ENCODE measurements at regions not wholly inside any gene's neighbourhood (a gene's known extent, or its start where the extent isn't known, plus 50 kb on each side); places are given as distances from the start of the nearest gene placed in this dataset.

DNA sequence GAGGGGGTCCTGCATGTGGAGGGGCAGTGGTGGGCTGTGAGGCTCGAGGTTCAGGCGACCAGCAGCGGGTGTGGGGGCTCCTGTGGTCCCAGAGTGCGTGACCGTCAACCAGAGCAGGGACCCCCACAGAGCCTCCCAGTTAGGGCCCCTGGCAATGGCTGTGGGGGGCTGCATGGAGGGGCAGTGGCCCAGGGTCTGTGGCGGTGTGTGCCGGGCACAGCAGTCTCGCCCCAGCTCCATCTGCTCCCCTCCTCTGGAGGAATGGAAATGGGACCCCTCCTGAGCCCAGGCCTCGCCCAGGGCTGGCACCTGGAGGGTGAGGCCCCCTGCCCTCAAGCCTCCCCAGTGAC, 210.8 kb upstream of the C14orf180 start:
- Mint-ChIP-seq H3K27ac (no peak overlapping the region), H3K4me3 (no peak overlapping the region), H3K27me3 (ENCODE audit: low read depth, poor library complexity) (peaks cover 48% of the 10 kb centered on the region), H3K36me3 (ENCODE audit: low read depth) (no peaks in the 10 kb centered on the region), H3K4me1 (peaks cover 14% of the 10 kb centered on the region), H3K9me3 (peaks cover 9% of the 10 kb centered on the region)
- TF ChIP-seq, protein P1, sequence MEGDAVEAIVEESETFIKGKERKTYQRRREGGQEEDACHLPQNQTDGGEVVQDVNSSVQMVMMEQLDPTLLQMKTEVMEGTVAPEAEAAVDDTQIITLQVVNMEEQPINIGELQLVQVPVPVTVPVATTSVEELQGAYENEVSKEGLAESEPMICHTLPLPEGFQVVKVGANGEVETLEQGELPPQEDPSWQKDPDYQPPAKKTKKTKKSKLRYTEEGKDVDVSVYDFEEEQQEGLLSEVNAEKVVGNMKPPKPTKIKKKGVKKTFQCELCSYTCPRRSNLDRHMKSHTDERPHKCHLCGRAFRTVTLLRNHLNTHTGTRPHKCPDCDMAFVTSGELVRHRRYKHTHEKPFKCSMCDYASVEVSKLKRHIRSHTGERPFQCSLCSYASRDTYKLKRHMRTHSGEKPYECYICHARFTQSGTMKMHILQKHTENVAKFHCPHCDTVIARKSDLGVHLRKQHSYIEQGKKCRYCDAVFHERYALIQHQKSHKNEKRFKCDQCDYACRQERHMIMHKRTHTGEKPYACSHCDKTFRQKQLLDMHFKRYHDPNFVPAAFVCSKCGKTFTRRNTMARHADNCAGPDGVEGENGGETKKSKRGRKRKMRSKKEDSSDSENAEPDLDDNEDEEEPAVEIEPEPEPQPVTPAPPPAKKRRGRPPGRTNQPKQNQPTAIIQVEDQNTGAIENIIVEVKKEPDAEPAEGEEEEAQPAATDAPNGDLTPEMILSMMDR (IDR thresholded peaks at IDR 0.05), result no peak
- DNase-seq, result no peak

DNA sequence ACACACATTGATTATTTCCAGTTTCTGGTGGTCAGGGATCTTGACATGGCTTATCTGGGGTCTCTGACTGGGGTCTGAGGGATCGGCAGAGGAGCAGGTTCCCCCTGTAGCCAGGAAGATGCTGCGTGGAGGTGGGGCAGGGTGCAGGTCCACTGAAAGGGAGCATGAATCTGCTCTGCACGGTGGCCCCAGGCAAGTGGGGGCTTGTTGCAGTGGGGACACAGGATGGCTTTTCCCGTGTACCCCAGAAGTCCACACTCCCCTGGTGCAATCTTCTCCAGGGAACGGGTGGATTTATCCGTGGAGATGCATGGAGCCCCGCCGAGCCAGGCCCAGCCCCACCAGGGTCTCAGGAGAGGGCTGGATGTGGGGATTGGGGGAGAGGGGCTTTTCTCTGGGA, 210.4 kb upstream of the C14orf180 start:
- Mint-ChIP-seq H3K27ac (no peak overlapping the region), H3K27me3 (ENCODE audit: low read depth, poor library complexity) (peaks cover 45% of the 10 kb centered on the region), H3K4me1 (peaks cover 16% of the 10 kb centered on the region), H3K9me3 (peaks cover 9% of the 10 kb centered on the region), H3K36me3 (ENCODE audit: low read depth) (no peaks in the 10 kb centered on the region), H3K4me3 (no peak overlapping the region)
- TF ChIP-seq, protein P1 (IDR thresholded peaks at IDR 0.05), result no peak
- DNase-seq, result no peak

DNA sequence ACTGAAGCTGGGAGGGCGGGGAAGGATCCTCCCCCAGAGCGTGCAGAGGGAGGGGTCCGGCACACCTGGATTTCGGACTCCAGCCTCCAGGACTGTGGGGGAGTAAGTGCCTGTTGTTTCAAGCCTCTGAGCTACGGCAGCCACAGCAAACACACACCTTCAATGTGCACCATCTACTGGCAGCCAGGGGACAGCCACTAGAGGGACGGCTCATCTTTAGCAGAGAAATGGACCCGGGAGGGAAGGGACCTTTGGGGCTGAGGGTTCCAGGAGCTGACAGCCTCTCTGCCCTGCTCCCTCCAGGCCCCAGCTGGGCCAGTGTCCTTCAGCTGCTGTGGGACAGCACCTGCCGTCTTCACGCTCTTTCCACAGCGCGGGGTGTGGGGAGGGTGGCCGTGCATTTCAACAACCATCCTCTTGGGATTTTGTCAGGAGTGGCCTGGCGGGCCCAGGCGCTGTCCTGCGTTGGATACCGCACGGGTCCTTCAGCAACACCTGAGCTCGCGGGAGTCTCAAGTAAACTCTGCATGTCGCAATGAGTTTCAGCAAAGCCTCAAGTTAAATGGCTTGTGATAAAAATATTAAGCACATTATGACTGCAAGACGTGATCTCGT, 209.2 kb upstream of the C14orf180 start:
- DNase-seq, result peak; percentile 32
- Mint-ChIP-seq H3K4me1 (peaks cover 18% of the 10 kb centered on the region), H3K27ac (no peak overlapping the region), H3K4me3 (no peak overlapping the region), H3K27me3 (ENCODE audit: low read depth, poor library complexity) (peaks cover 35% of the 10 kb centered on the region), H3K9me3 (no peaks in the 10 kb centered on the region), H3K36me3 (ENCODE audit: low read depth) (no peaks in the 10 kb centered on the region)
- TF ChIP-seq, protein P1 (IDR thresholded peaks at IDR 0.05), result peak; percentile 41

DNA sequence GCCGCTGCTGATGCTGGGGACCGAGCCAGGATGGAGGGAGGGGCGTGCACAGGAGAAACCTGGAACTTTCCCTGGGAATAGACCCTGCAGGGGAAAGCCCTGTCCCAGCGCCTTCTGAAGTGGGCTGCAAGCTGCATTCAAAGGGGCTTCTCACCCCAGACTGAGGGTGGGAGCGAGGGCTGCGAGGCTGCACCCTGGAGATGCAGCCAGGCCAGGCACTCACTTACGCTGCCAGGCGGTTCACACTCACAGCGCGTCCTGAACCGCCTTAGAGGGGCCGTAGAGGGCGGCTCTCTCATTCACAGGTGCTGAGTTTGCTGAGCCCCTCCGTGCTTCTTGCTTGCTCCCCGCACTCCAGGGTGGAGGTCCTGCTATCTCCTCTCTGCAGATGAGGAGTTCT, 208.5 kb upstream of the C14orf180 start:
- peaks cover 35% of the 10 kb centered on the region for H3K27me3 Mint-ChIP-seq (ENCODE audit: low read depth, poor library complexity)
- no peak for DNase-seq
- H3K36me3 Mint-ChIP-seq (ENCODE audit: low read depth), result no peaks in the 10 kb centered on the region
- H3K9me3 Mint-ChIP-seq, result no peaks in the 10 kb centered on the region
- H3K4me3 Mint-ChIP-seq, result no peak overlapping the region
- H3K27ac Mint-ChIP-seq, result no peak overlapping the region
- H3K4me1 Mint-ChIP-seq, result peaks cover 18% of the 10 kb centered on the region
- TF ChIP-seq, protein P1 (IDR thresholded peaks at IDR 0.05), result no peak

DNA sequence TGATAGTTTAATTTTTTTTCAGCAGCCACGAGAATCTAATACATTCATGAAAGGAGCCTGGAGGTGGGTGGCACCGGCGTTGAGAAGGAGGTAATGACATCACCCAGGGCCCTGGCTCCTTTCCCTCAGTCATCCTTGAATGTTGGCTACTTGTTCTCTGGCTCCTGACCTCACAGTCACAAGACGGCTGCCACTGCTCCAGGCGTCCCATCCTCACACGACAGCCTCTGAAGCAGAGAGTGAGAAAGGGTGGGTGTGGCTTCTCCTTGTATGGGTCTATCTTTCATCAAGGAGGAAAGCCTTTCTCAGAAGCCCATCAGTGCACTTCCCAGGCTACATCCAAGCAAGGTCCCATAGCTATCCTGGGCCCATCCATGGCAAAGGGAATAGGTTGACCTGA, 207.6 kb upstream of the C14orf180 start:
- TF ChIP-seq, protein P1 (IDR thresholded peaks at IDR 0.05), result no peak
- Mint-ChIP-seq H3K36me3 (ENCODE audit: low read depth) (no peaks in the 10 kb centered on the region), H3K27me3 (ENCODE audit: low read depth, poor library complexity) (peaks cover 35% of the 10 kb centered on the region), H3K4me1 (peaks cover 18% of the 10 kb centered on the region), H3K4me3 (no peak overlapping the region), H3K9me3 (no peaks in the 10 kb centered on the region), H3K27ac (no peak overlapping the region)
- DNase-seq, result no peak

DNA sequence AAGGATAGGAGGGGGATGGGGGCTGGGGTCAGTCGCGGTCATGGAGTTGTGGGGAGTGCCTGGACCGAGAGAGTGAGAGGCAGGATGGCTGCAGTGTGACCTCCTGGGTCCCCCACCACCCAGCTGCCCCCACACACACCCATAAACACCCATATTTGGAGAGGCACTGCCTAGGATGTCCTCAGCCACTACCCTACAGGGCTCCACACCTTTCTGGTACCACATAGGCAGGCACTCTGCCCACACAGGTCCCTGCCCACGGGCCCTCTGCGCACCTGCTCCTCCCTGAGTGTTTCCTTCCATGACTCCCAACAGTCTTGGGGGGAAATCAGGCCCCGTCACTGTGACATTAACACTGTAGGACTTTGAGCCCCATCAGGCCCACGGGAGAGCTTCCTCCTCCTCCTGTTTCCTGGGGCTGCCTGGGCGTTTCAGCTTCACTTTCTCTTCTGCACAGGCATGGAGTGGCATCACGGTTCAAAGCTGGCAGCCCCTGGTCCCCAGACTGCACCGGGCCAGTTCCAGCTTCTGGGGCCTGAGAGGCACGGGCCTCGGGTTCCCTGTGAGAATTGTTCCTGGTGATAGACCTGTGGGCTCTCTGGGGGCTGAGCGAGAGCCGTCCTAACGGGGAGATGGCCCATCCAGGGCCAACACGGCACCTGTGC, 207.0 kb upstream of the C14orf180 start:
- no peak for DNase-seq
- no peak overlapping the region for H3K27ac Mint-ChIP-seq
- H3K27me3 Mint-ChIP-seq (ENCODE audit: low read depth, poor library complexity), result peaks cover 34% of the 10 kb centered on the region
- H3K36me3 Mint-ChIP-seq (ENCODE audit: low read depth), result no peaks in the 10 kb centered on the region
- H3K4me1 Mint-ChIP-seq, result peaks cover 18% of the 10 kb centered on the region
- H3K4me3 Mint-ChIP-seq, result no peak overlapping the region
- no peaks in the 10 kb centered on the region for H3K9me3 Mint-ChIP-seq
- TF ChIP-seq, protein P1 (IDR thresholded peaks at IDR 0.05), result no peak
